A549 (cell line): ENCODE measurements at regions not wholly inside any gene's neighbourhood (a gene's known extent, or its start where the extent isn't known, plus 50 kb on each side); places are given as distances from the start of the nearest gene placed in this dataset.

Source experiments
- EP300 ChIP-seq, 2 experiments: fragments of >200 bp; sonication (Bioruptor Twin); formaldehyde crosslinking; IDR thresholded peaks; 2 replicates in 1 of 2; 3 replicates in 1 of 2; pipeline ENCODE4 v1.6.1; 2016 to 2017
- ESRRA ChIP-seq: fragments of 150-350 bp; IDR thresholded peaks from 2 replicates; pipeline ENCODE4 v1.6.1; 2014; ENCODE audit warnings: mild to moderate bottlenecking, low read length, borderline replicate concordance
- TF ChIP-seq, protein P1 (sequence below): fragments of >200 bp; sonication (Bioruptor Twin); formaldehyde crosslinking; IDR thresholded peaks from 3 replicates; pipeline ENCODE4 v1.5.1; 2016

DNA sequence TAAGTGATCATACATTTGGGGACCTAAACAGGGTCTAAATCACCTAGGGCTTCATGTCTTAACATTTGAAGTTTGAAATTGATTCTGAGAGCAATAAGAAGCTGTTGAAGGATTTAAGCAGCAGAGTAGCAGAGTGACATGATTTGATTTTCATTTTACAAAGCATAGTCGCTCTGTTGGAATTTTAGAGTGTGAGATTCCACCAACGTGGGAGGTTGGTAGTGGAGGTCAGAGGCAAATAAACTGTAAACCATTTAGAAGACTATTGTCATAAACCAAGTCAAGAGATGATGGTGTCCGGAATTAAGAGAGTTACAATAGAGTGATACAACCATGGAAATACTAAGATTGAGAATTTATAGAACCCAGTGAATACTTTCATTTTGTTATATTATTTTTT lies 52.7 kb upstream of the ZDHHC17 start:
- TF ChIP-seq EP300 (IDR thresholded peaks at IDR 0.05), result no peak
- no peak for TF ChIP-seq ESRRA
- TF ChIP-seq, protein P1, sequence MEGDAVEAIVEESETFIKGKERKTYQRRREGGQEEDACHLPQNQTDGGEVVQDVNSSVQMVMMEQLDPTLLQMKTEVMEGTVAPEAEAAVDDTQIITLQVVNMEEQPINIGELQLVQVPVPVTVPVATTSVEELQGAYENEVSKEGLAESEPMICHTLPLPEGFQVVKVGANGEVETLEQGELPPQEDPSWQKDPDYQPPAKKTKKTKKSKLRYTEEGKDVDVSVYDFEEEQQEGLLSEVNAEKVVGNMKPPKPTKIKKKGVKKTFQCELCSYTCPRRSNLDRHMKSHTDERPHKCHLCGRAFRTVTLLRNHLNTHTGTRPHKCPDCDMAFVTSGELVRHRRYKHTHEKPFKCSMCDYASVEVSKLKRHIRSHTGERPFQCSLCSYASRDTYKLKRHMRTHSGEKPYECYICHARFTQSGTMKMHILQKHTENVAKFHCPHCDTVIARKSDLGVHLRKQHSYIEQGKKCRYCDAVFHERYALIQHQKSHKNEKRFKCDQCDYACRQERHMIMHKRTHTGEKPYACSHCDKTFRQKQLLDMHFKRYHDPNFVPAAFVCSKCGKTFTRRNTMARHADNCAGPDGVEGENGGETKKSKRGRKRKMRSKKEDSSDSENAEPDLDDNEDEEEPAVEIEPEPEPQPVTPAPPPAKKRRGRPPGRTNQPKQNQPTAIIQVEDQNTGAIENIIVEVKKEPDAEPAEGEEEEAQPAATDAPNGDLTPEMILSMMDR, result no peak
